Heart right ventricle (tissue), 16 donors: ENCODE measurements at regions not wholly inside any gene's neighbourhood (a gene's known extent, or its start where the extent isn't known, plus 50 kb on each side); places are given as distances from the start of the nearest gene placed in this dataset.

ENCODE experiments used
- ATAC-seq, 8 donors: fragments of 200-7000 bp; cut with Tn5 transposase; one replicate each; pipeline ENCODE4 v1.9.1; 2020; ENCODE audit warnings: mild to moderate bottlenecking in 8 of 8, moderate library complexity in 8 of 8, moderate number of reproducible peaks in 1 of 8
- DNase-seq, 2 donors: peaks; one replicate each; pipeline ENCODE4 v3.0.0-alpha.2; 2020
- H3K27ac ChIP-seq, 10 donors: fragments of 200-600 bp; sonication (generic) in 2 of 10; one replicate each; pipeline versions ENCODE4 v1.5.0 to v1.8.0; 2020 to 2022; ENCODE audit warnings: mild to moderate bottlenecking in 3 of 10
- H3K27me3 ChIP-seq, 7 donors: fragments of 200-600 bp; one replicate each; pipeline ENCODE4 v1.8.0; 2021 to 2022; ENCODE audit warnings: mild to moderate bottlenecking in 2 of 7
- H3K36me3 ChIP-seq, 9 donors: fragments of 200-600 bp; sonication (generic) in 1 of 9; one replicate each; pipeline versions ENCODE4 v1.5.0 to v1.8.0; 2020 to 2022; ENCODE audit warnings: mild to moderate bottlenecking in 2 of 9
- H3K4me1 ChIP-seq, 9 donors: fragments of 200-600 bp; sonication (generic) in 1 of 9; one replicate each; pipeline versions ENCODE4 v1.5.0 to v1.8.0; 2020 to 2022; ENCODE audit warnings: mild to moderate bottlenecking in 4 of 9
- H3K4me3 ChIP-seq, 10 donors: fragments of 200-600 bp; sonication (generic) in 2 of 10; one replicate each; pipeline versions ENCODE4 v1.5.0 to v1.8.0; 2020 to 2022; ENCODE audit warnings: mild to moderate bottlenecking in 7 of 10, moderate library complexity in 2 of 10
- H3K9me3 ChIP-seq, 11 donors: fragments of 200-600 bp in 10 of 11; sonication (generic) in 2 of 11; one replicate each; pipeline versions ENCODE4 v1.5.0 to v1.8.0; 2013 to 2022; ENCODE audit warnings: mild to moderate bottlenecking in 2 of 11, control low read depth in 1 of 11, moderate library complexity in 1 of 11
- WGBS, 2 donors: extraction: QIAGEN DNeasy Blood & Tissue Kit; methylation state at CpG; one replicate each; pipeline ENCODE4 v1.1.7; 2013; ENCODE audit warnings: inconsistent platforms in 1 of 2; 5-methylcytosine and 5-hydroxymethylcytosine counted together
- intact Hi-C, 10 donors: fragments of 100-400 bp; cut with DNase I; formaldehyde crosslinking; loops; one replicate each; pipeline versions ENCODE4 v1.11.1 to v1.14.2; 2022
- TF ChIP-seq, protein P1 (sequence below), 9 donors: fragments of 200-600 bp; sonication (generic) in 2 of 9; IDR thresholded peaks; one replicate each; pipeline versions ENCODE4 v1.5.0 to v1.8.0; 2021 to 2022; ENCODE audit warnings: antibody characterized with exemption in 9 of 9, mild to moderate bottlenecking in 5 of 9, moderate library complexity in 1 of 9
- donor health status: Arrhythmogenic right ventricular cardiomyopathy.
- donor health status: ischemic (EF 13 %, LVEDD 7.1; RV severe dilation, severe dysfunction).
- donor health status: healthy with polysubstance abuse.
- donor health status: DM: no; HTN: yes; CAD: no.
- donor health status: DM: no; HTN: no; CAD: no.
- donor health status: ischemic (EF 25% LVEDD 6.9; RV normal size, moderate dysfunction).
- donor health status: ischemic (EF 25% LVEDD 5.7; RV mildly dilated, moderate dysfunction).
- donor health status: healthy.
- donor health status: DM: yes; HTN: yes; CAD: no.
- donor health status: Ischemic cardiomyopathy.
- donor health status: ischemic (EF 35%, LVEDD 5.7; RV mildly dilated, moderate dysfunction).
- donor health status: nonischemic (EF 11% LVEDD 7.7; RV severe dilation, severe dysfunction).
- donor health status: DM: yes; HTN: yes; CAD: no.
- donor health status: PGD.
- donor health status: ischemic (EF 29% LVEDD 5.4; RV normal size, mild dysfunction).
- donor health status: nonischemic (EF 23%, LVEDD 6.1; RV moderate dilation, normal function).

DNA sequence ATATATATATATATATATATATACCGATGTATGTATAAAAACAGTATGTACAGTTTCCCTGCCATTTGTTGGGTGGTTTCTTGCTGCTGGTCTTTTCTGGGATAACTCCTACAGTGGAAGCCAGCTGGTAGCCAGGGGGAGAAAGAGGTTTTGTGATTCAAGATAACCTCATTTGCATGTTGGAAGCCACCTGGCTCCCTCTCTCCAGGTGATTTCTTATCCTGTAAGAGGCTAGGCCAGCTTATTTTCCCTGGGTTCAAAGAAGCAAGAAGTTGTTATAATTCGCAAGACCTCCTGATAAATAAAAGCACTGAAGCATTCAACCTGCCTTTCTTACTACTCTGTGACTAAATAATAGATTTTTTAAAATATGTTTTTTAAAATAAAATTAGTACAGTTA lies 443.3 kb downstream of the VGLL3 start:
- 23 to 36% methylated on average over 2 of the region's 2 CpGs for WGBS, 2 donors
- TF ChIP-seq, protein P1, sequence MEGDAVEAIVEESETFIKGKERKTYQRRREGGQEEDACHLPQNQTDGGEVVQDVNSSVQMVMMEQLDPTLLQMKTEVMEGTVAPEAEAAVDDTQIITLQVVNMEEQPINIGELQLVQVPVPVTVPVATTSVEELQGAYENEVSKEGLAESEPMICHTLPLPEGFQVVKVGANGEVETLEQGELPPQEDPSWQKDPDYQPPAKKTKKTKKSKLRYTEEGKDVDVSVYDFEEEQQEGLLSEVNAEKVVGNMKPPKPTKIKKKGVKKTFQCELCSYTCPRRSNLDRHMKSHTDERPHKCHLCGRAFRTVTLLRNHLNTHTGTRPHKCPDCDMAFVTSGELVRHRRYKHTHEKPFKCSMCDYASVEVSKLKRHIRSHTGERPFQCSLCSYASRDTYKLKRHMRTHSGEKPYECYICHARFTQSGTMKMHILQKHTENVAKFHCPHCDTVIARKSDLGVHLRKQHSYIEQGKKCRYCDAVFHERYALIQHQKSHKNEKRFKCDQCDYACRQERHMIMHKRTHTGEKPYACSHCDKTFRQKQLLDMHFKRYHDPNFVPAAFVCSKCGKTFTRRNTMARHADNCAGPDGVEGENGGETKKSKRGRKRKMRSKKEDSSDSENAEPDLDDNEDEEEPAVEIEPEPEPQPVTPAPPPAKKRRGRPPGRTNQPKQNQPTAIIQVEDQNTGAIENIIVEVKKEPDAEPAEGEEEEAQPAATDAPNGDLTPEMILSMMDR (IDR thresholded peaks at IDR 0.05), result no peak
- intact Hi-C loops, result no loop called here
- DNase-seq (no peak), ATAC-seq (no peak)
- Histone ChIP-seq H3K27me3 (no peaks in the 10 kb centered on the region), H3K4me3 (no peak overlapping the region), H3K36me3 (no peaks in the 10 kb centered on the region), H3K4me1 (no peaks in the 10 kb centered on the region), H3K9me3 (no peaks in the 10 kb centered on the region), H3K27ac (no peak overlapping the region)

DNA sequence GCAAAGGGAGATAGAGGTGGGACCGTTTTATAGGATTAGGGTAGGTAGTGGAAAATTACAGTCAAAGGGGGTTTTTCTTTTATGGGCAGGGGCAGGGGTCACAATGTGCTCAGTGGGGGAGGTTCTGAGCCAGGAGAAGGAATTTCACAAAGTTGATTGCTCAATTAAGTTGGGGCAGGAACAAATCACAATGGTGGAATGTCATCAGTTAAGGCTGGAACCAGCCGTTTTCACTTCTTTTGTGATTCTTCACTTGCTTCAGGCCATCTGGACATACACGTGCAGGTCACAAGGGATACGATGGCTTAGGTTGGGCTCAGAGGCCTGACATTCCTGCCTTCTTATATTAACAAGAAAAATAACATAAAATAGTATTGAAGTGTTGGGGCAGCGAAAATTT lies 453.8 kb downstream of the VGLL3 start:
- Histone ChIP-seq H3K4me3 (no peak overlapping the region), H3K9me3 (peaks cover 0 to 26% (median 3%) of the 10 kb centered on the region in 11 donors), H3K27me3 (no peaks in the 10 kb centered on the region), H3K36me3 (no peaks in the 10 kb centered on the region), H3K4me1 (no peaks in the 10 kb centered on the region), H3K27ac (no peak overlapping the region)
- ATAC-seq (no peak), DNase-seq (no peak)
- 56 to 64% methylated on average over 5 of the region's 5 CpGs for WGBS, 2 donors
- TF ChIP-seq, protein P1 (IDR thresholded peaks at IDR 0.05), result no peak
- intact Hi-C loops, result no loop called here

DNA sequence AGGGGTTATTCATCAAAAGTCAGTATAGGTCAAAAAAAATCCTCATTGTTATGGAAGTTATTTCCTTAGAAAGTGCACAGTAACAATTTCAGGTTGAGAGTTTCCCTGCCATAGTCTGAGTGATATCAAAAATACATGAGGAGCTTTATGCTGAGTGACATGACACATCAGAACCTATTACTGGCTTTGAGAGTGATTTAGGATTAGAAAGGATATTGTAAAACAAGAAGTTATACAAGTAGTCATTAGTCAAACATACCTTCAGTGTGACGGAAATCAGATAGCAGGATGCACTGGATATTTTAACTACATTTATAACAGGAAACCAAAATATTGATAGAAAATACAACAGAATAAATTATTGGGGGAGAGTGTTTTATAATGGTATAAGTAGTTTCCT lies 471.1 kb downstream of the VGLL3 start:
- TF ChIP-seq, protein P1 (IDR thresholded peaks at IDR 0.05), result no peak
- no peaks in the 10 kb centered on the region for H3K9me3 ChIP-seq
- DNase-seq (no peak), ATAC-seq (no peak)
- no peak overlapping the region for H3K4me3 ChIP-seq
- H3K27me3 ChIP-seq, result no peaks in the 10 kb centered on the region
- H3K27ac ChIP-seq, result no peak overlapping the region
- H3K4me1 ChIP-seq, result no peaks in the 10 kb centered on the region
- WGBS, 2 donors, result 73 to 76% methylated on average over 1 of the region's 1 CpG
- H3K36me3 ChIP-seq, result no peaks in the 10 kb centered on the region
- intact Hi-C loops, result no loop called here

DNA sequence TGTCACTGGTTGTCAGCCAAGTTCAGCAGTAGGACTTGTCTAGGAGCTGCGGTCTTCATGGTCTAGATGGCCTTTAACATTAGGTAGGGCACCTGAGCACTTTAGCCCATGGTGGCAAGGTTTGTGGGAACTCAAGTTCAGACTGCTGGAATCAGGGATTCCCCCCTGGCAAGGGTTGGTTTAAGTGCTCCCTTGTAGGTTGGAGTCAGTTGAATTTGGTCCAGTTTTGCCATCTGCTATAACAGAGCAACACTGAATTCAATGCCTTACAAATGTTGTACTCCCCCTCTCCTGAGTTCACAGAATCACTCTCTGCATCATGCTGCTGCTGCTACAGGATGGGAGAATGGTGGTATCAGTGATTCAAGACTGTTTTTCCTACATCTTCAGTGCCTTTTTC lies 509.3 kb downstream of the VGLL3 start:
- intact Hi-C loops, result no loop called here
- Histone ChIP-seq H3K27ac (no peak overlapping the region), H3K27me3 (no peaks in the 10 kb centered on the region), H3K36me3 (no peaks in the 10 kb centered on the region), H3K4me1 (no peaks in the 10 kb centered on the region), H3K9me3 (peaks cover 0 to 14% (median 0%) of the 10 kb centered on the region in 11 donors), H3K4me3 (no peak overlapping the region)
- ATAC-seq (no peak), DNase-seq (no peak)
- 41 to 90% methylated on average over 1 of the region's 1 CpG for WGBS, 2 donors
- TF ChIP-seq, protein P1 (IDR thresholded peaks at IDR 0.05), result no peak

DNA sequence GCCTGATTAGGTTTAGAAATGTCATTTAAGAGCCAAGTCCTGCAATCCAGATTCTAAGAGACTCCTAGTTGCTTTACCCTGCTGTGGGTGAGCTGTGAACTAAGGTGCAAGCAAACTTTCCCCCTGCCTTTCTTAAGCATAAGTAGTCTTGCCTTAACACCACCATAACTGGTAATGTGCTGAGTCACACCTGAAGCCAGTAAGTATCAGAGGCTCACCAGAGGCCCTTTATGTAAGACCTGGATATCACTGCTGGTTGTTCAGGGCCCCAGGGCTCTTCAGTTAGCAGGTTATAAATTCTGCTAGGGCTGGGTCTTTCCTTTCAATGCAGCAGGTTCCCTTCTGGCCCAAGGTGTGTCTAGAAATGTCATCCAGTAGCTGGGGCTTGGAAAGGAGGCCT lies 509.9 kb downstream of the VGLL3 start:
- DNase-seq (no peak), ATAC-seq (no peak)
- no peaks in the 10 kb centered on the region for H3K36me3 ChIP-seq
- no peak overlapping the region for H3K4me3 ChIP-seq
- intact Hi-C loops, result no loop called here
- TF ChIP-seq, protein P1 (IDR thresholded peaks at IDR 0.05), result no peak
- H3K27me3 ChIP-seq, result no peaks in the 10 kb centered on the region
- H3K27ac ChIP-seq, result no peak overlapping the region
- no peaks in the 10 kb centered on the region for H3K4me1 ChIP-seq
- peaks cover 0 to 14% (median 0%) of the 10 kb centered on the region in 11 donors for H3K9me3 ChIP-seq
